IPS-NIHi11 (cell line): ENCODE measurements at regions not wholly inside any gene's neighbourhood (a gene's known extent, or its start where the extent isn't known, plus 50 kb on each side); places are given as distances from the start of the nearest gene placed in this dataset.
A peak's percentile ranks its signal among the peaks of the same experiment; 100 is the strongest.

Experiments used
- DNase-seq: peaks from one replicate; pipeline ENCODE4 v3.0.0; 2012; ENCODE audit warnings: mixed read lengths, low spot score

DNA sequence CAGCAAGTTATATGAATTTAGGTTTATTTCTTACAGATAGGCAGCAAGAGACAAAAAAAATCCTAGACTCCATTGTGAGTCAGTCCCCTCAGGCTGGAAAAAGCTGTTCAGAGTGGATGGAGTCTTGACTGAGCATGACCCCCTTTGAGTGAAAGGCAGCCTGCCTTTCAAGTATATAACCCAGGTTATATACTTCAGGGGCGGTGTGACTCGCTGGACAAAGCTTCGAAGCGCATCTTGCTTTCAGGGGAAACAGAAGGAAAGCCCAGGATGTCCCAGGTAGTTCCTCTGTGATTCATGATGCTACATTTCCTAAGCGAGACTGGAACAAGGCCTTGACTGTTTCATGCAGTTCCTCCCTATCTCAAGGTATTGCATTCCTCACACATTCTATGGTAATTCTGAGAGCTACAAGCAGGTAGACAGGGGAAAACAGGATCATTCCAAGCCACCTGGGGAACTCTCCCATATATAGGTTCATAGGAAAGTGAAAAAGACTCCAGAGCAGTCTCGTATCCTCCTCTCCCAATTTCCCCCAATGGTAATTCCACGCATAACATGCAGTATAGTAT is 1244.1 kb upstream of the CDH6 start:
- DNase-seq, result no peak

DNA sequence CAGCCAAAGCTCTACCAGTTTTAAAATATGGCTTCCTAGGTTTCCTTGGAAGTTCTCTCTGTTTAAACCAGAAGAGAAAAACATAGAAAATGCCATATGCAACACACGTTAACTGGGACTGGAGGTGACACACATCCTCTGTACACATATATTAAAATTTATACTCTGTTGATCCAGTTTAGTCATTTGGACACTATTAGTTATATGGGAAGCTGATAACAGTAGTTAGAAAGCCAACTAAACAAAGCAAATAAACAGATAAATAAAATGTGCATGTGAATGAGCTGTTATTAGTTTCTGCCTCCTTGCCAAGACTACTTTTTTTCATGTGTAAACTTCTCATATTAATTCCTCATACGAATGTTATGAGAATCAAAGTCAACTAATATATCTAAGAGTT is 1249.2 kb upstream of the CDH6 start:
- DNase-seq, result no peak

DNA sequence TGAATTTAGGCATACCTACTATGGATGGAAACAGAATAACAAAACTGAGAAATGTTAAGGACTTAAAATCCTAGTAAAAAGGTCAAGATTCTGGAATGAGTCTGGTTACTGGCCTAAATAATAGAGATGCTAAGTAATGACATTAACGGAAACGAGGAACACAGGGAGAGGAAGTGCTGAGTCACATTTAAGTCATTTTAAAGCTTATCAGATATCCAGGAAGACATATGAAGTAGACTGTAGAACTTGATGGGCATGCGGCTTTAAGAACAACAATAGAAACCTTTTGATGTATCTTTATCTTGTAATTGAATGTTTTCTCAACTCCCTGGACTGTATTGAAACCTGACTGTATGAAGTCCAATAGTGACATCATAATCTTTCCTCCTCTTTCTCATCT is 1251.4 kb upstream of the CDH6 start:
- no peak for DNase-seq

DNA sequence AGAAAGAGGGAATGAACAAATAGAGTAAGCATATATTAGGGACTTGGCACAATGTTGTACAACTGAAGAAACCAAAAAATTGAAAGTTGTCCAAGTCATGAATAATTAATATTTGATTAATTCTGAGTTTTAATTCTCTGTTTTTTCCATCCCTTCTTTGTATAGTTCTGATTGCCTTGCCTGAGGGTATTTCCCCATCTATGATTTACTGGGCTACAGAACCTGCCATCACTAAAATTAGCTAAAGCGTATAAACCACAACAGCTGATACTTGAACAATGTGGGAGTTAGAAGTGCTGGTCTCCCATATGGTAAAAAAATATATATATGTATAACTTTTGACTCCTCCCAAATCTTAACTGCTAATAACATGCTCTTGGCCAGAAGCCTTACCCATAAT is 1253.5 kb upstream of the CDH6 start:
- no peak for DNase-seq

DNA sequence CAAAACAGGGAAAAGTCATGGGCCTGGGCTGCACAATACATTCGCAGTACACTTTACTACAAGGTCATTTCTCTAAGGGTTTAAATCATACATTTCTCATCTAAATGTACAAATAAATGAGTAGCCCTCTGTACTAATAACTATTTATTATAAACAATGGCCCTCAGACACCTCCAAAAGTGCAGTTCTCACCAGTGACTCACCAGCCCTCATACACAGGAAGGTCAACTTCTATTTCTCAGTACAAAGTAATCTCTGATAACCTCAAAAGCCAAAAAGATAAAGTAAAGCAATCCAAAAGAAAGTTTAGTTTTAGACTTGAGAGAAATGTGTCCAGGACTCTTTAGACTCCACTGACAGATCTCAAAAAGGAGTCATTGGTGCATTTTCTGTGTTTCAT is 1258.1 kb upstream of the CDH6 start:
- DNase-seq, result no peak

DNA sequence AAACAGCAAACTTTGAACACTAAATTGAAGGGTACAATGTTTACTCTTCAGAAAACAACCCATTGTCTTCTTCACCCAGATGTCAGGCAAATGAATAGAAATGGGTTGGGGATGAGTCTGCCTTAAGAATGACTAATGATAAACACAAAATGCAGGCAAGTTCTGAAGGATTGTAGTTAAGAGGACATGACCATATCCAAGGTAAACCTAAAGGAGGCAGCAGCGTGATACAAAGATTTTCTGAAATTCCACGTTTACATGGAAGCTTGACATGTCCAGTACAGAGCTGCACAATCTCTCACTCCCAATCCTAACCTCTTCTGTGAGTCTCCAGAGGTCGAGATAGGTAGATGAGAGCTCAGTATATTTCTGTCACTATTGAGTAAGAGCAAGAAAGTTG is 1263.2 kb upstream of the CDH6 start:
- no peak for DNase-seq

DNA sequence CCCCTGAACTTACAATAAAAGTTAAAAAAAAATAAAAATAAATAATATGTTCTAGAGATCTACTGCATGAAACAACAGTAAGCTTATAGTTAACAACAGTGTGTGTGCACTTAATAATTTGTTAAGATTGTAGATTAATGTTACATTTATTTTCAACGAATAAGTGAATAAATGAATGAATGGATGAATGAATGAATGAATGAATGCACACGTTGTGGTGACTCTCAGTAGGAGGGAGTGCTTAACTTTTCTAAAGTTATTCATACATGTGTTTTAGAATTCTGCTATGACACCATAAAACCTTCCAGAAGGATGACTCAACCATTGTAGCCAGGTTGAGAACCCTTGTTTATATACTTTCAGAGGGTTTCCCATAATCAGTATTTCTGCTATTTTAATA is 1269.4 kb upstream of the CDH6 start:
- DNase-seq, result no peak

DNA sequence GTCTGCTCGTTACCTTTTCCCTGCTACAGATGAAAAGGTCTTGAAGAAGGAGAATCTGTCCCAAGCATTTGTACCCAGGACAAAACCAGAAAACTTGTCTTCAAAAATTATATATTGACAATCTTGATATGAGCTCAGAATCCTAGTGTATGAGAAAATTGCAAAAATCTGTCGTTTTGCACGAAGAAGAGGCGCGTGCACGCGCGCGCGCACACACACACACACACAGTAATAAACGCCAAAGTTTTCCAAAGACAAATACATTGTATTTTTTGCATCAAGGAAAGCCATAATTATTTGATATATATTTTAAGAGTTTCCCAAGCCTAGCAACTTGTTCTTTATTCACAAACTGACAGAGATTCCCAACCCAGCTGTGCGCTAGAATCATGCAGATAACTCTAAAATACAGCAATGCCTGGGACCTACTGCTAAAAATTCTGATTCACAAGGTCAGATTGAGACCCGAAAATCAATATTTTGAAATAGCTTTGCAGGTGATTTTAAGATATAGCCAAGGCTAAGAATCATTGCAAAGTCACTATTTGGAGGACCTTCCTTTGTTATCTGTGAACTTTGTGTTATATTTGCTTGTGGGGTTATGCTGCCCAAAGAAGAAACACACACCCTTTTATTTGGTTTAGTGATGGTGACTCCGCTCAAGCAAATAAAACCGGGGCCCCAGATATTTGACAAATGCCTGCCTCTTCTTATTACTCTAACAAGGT is 1287.7 kb upstream of the CDH6 start:
- no peak for DNase-seq

DNA sequence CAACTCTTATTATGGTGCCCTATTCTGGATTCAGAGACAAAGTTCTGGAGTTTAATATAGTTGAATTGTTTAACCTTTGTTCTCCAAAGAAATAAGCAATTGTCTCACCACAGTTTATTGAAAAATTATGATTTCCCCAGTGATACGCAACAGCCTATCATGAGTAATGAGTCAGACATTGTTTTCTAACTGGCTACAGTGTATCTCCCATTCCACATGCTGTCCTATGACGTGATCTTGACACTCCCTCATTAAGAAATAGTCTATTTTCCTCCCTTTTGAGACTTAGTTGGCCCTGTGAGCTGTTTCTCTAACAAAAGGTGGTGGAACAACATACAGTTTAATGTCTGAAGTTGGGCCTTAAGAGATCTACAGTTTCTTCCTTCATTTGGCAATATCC is 1290.6 kb upstream of the CDH6 start:
- no peak for DNase-seq

DNA sequence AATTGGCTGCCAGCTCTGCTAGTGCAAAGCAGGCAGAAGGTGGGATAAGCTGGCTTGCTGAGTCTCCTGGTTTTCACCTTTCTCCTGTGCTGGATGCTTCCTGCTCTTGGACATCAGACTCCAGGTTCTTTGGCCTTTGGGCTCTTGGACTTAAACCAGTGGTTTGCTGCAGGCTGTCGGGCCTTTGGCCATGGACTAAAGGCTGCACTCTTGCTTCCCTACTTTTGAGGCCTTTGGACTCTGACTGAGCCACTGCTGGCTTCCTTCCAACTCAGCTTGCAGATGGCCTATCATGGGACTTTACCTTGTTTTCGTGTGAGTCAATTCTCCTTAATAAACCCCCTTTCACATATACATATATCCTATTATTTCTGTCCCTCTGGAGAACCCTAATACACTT is 1293.9 kb upstream of the CDH6 start:
- DNase-seq, result no peak

DNA sequence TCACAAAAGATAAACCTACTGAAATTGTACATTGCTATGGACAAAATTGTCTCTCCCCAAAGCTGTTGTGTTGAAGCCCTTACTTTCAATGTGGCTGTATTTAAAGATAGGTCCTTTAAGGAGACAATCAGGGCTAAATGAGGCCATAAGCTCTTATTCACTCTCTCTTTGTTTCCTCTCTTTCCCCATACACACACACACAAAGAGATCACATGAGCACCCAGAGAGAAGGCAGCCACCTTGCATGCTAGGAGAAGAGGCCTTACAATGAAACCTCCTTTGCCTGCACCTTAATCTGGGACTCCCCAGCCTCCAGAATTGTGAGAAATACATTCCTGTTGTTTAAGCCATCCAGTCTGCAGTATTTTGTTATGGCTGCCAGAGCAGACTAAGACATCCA is 1295.6 kb upstream of the CDH6 start:
- peak; percentile 7 for DNase-seq

DNA sequence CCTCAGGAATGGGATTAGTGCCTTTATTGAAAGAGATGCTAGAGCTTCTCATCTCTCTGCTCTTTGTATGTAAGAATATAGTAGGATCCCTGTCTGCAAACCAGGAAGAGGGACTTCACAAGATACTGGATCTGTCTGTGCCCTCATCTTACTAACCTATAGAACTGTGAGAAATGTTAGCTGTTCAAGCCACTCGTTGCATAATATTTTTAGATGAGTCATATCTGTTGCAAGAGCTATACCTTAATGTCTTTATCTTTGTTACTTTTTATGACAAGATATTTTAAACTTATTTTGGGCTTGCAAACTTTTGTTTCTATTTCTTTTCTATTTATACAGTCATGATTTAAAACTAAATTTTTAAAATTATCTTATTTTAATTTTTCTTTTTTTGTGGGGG is 1296.8 kb upstream of the CDH6 start:
- no peak for DNase-seq

DNA sequence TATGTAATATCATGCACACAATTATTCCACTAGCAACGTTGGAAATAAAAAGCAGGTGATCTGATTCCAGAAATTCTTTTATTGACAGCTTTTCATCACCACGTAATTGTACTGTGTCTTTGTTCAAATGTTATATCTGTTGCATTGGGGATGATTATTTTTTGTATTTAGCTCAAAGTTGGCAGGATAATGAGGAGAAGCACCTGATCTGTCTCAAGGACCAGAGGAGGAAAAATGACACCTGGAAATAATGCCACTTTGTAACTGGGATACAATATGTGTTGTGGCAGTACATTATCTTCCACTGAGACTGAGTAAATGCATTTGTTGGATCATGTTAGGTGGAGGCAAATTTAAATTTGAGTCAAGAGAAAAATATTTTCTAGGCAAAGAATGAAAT is 1298.8 kb upstream of the CDH6 start:
- DNase-seq, result no peak

DNA sequence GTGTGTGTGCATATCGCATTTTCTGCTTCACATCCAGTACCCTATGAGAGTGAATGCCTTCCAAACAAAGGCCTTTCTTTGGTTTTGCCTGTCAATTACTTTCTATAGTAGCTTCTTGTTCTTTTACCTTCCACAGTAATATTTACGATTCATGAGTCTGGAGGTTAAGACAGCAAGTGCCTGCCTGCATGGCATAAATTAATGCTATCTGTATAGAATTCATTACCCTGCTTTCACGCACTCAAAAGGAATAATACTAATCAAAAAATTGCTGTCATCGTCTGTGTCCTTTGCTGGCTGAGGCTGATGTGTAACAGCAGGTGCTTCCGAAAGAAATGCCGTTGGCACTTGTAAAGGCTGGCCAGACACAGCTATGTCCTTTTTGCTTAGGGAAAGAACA is 1304.4 kb upstream of the CDH6 start:
- DNase-seq, result no peak

DNA sequence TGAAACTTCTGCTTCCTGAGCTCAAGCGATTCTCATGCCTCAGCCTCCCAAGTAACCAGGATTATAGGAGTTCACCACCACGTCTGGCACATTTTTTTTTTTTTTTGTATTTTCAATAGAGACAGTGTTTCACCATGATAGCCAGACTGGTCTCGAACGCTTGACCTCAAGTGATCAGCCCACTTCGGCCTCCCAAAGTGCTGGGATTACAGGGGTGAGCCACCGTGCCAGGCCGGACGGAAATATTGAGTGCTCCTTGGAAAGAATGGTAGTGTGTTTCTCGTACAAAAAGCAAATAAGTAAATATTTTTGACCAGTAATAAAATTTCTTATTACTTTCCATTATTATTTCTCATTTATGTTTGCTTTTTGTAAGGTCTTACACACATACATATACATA is 1307.9 kb upstream of the CDH6 start:
- no peak for DNase-seq

DNA sequence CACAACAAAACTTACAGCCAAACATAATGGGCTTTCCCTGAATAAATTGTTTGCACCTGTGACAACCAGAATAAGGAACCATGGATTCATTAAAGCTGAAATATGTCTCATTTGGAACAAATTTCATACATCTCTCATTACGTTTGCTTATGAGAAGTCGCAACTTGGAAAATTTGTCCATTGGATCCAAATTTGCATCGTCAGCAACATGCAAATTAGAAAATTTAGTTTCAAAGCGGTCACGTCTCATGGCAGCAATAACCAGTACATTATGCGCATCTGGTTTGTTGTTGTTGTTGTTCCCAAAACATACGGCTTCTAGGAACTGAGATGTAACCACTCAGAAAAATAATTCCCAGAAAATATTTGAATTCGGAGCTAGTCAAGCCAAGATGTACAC is 1311.5 kb upstream of the CDH6 start:
- DNase-seq, result no peak

DNA sequence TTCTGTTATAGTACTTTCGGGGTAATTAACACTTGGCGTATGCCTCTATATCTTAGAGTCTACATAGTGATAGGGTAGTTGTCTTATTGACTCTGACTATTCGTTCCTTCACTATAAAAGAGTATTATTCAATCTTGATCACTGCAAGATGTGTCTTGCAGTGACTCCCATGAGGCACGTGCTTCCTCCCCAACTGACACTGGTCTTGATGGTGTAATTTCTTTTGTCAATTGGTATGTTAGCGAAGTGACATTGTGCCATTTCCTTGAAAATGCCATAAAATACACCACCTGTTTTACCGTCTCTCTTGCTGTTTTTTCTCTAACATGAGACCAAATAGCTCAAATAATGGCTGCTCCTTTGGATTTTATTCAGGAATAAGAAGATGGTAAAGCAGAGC is 1314.1 kb upstream of the CDH6 start:
- no peak for DNase-seq

DNA sequence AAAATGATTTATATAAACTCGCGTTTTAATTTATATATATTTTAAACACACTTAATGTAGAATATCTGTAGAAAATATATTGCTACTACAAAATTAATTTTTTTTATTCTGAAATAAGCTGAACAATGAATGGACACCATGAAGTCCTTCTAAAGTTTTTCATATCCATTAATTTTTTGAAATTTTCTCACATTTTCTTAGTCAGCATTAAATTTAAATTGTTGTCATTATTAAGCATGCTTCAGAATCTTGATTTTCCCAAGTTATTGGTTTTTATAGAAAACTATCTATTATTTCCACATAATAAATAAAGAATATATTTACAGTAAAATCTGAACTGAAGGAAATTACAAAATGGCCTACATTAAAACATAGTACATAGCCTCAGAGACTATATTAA is 1314.9 kb upstream of the CDH6 start:
- no peak for DNase-seq

DNA sequence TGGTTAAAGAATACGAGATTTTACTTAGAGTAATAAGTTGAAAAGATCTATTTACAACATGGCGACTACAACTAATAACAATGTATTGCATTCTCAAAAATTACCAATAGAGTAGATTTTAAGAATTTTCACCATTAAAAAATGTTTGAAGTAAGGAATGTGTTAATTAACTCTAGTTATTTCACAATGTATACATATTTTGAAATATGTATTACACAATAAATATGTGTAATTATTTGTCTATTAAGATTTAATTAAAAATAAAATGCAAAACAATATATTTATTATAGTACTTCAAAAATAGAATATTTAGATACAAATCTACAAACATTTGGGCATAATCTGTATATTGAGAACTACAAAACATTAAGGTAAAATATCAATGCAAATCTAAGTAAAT is 1326.3 kb upstream of the CDH6 start:
- no peak for DNase-seq

DNA sequence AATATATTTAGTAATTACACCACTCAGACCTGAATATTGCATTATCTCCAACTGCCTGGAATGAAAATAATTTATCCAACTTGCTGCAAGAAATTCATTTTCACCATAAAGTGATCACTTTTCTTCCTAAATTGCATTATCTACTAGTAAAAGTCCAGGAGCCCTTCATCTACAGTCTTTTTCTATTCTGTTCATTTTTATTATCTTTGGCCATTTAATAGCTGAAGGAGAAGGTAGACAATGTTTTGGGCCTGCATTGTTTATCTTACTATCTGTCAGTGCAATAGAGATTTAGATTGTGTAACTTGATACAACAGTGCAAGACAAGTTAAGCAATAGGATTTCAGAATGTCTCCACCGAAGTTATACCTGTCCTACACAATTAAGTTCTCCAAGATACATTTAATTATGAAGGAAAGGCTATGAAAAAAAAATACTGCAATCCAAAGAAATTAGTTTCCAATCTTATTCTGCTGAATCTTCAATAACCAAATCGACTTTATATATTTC is 1339.7 kb upstream of the CDH6 start:
- no peak for DNase-seq

DNA sequence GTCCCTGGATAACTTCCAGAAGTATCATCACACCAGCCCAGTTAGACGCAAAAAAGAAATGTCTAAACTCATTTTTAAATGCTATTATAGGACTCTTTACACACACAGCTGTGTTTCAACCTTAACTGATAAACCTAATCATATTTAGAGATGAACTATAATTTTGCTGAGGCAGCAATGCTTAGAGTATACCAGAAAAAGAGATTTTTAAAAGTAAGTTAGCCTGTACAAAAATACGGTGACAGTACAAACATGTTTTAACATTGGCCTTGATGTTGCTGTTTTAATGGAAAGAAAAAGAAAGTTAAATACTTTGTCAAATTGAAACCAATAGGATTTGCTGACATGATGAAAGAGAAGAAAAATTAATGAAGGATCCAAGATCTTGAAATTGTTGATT is 1341.2 kb upstream of the CDH6 start:
- no peak for DNase-seq

DNA sequence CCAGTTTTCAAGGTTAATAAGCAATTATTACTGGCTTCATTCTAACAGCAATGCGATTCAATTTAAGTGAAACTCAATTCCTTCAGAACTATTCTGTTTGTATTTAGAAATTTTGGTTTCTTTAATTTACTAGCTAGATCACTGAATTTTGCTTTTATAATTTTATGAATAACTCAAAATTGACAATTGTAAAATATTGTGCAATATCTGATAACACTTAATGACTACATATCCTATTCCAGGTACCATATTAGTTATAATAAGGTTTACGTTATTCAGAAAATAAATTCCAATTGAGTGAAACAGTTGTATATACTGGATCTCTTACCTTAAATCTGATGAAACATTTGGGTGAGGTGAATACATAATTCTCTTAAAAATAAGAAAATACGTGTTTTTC is 1348.3 kb upstream of the CDH6 start:
- DNase-seq, result no peak

DNA sequence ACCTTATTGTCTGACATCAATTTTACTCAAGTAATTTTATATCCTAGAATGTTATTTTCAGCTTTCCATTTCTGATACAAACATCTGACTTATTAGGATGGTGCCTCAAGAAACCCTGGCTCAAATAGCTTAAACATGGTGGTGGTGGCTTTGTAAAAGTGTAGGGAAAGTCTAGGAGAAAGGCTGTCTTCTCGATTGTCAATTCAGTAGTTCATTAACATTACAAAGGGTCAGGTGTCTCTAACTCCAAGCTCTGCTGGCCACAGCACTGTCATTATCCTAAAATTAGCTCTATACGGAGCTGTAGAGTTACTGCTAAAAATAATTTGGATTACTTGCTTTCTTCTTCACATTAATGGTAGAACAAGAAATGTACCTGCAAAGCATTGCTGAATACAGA is 1360.1 kb upstream of the CDH6 start:
- no peak for DNase-seq

DNA sequence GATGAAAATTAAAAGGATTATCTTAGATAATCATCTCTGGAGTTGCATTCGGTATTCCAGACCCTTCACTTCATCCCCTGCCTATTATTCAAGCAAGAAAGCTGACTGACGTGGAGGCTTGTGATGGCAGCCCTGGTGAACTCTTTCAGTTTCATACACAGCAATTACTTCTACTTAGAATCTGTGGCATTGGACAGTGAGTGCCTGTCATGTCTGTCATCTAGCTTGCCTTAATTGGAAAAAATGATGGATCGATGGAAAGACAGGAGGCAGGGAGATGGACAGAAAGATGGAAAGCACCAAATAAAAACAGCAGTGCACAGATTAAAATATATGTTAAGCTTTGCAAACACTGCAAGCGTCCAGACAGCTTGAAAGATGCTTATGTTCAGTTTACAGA is 1371.0 kb upstream of the CDH6 start:
- DNase-seq, result no peak
